H1 (cell line): ENCODE measurements at regions not wholly inside any gene's neighbourhood (a gene's known extent, or its start where the extent isn't known, plus 50 kb on each side); places are given as distances from the start of the nearest gene placed in this dataset.

ENCODE experiments used
- CTCF ChIA-PET: fragments of 300-600 bp; sonication (Branson Sonifier 250); formaldehyde crosslinking; loops from one replicate; lab custom pipeline; 2021; ENCODE audit not compliant: partially characterized antibody; lab: Charles Lee
- POLR2A ChIA-PET: fragments of 300-600 bp; sonication (Branson Sonifier 250); formaldehyde crosslinking; loops from one replicate; lab custom pipeline; 2021; ENCODE audit warnings: inconsistent platforms; ENCODE audit not compliant: partially characterized antibody; lab: Charles Lee
- DNase-seq, 2 experiments: peaks; one replicate each; pipeline versions ENCODE4 v3.0.0 to v3.0.0-alpha.2; 2010 to 2022; ENCODE audit warnings: low spot score in 2 of 2, low read depth in 1 of 2, mixed read lengths in 1 of 2
- FAIRE-seq: peaks from 2 replicates; lab custom pipeline; 2011; peaks lifted over from hg19 to GRCh38; lab: Jason Lieb, UNC
- H2AFZ ChIP-seq: 2 replicates; pipeline ENCODE4 v1.8.1; 2012; ENCODE audit warnings: low read length, inconsistent platforms
- H2AK5ac ChIP-seq: 2 replicates; pipeline ENCODE4 v1.6.1; 2013; ENCODE audit warnings: low read depth, low read length
- H2BK120ac ChIP-seq: replicated peaks from 2 replicates; pipeline ENCODE3; 2013; ENCODE audit warnings: low read depth, low read length, inconsistent platforms
- H2BK12ac ChIP-seq: 2 replicates; pipeline ENCODE4 v1.6.1; 2013; ENCODE audit warnings: low read depth, low read length
- H2BK15ac ChIP-seq: 2 replicates; pipeline ENCODE4 v1.6.1; 2013; ENCODE audit warnings: low read length
- H2BK20ac ChIP-seq: 2 replicates; pipeline ENCODE4 v1.6.1; 2013; ENCODE audit warnings: low read length
- H2BK5ac ChIP-seq: 2 replicates; pipeline ENCODE4 v1.6.1; 2013; ENCODE audit warnings: low read depth, low read length
- H3K14ac ChIP-seq: 2 replicates; pipeline ENCODE4 v1.6.1; 2013; ENCODE audit warnings: inconsistent platforms; ENCODE audit not compliant: insufficient read length
- H3K18ac ChIP-seq: 2 replicates; pipeline ENCODE4 v1.6.1; 2013; ENCODE audit warnings: low read length; ENCODE audit errors: extremely low read depth
- H3K23ac ChIP-seq: 2 replicates; pipeline ENCODE4 v1.6.1; 2013; ENCODE audit warnings: inconsistent platforms; ENCODE audit not compliant: insufficient read length
- H3K23me2 ChIP-seq: 2 replicates; pipeline ENCODE4 v1.6.1; 2013; ENCODE audit warnings: low read depth, low read length
- H3K27ac ChIP-seq: 2 replicates; pipeline ENCODE4 v1.6.1; 2011; ENCODE audit warnings: low read depth, low read length, inconsistent platforms
- H3K27me3 ChIP-seq, 4 experiments: replicated peaks in 1 of 4; 1 replicate in 1 of 4; 2 replicates in 3 of 4; pipeline versions ENCODE4 v1.6.1 to v1.8.1; 2011 to 2013; ENCODE audit warnings: low read length in 3 of 4, mild to moderate bottlenecking in 3 of 4, inconsistent platforms in 2 of 4, mixed read lengths in 2 of 4, moderate library complexity in 1 of 4; ENCODE audit not compliant: control insufficient read depth in 3 of 4, insufficient read depth in 3 of 4; ENCODE audit errors: extremely low read depth in 1 of 4
- H3K36me3 ChIP-seq, 4 experiments: 2 replicates each; pipeline versions ENCODE4 v1.6.1 to v1.8.1; 2011 to 2013; ENCODE audit warnings: mild to moderate bottlenecking in 4 of 4, low read length in 3 of 4, moderate library complexity in 2 of 4, control low read depth in 1 of 4, inconsistent platforms in 1 of 4; ENCODE audit not compliant: insufficient read depth in 4 of 4, control insufficient read depth in 2 of 4
- H3K4ac ChIP-seq: replicated peaks from 2 replicates; pipeline ENCODE3; 2013; ENCODE audit warnings: low read length, low read depth, mixed read lengths, inconsistent platforms; ENCODE audit not compliant: insufficient read length
- H3K4me1 ChIP-seq, 4 experiments: replicated peaks in 1 of 4; 1 replicate in 1 of 4; 2 replicates in 3 of 4; pipeline versions ENCODE4 v1.6.1 to v1.8.1; 2011 to 2013; ENCODE audit warnings: low read length in 3 of 4, inconsistent platforms in 2 of 4, mixed read lengths in 1 of 4; ENCODE audit not compliant: insufficient read depth in 4 of 4, control insufficient read depth in 3 of 4
- H3K4me2 ChIP-seq, 2 experiments: 2 replicates each; pipeline versions ENCODE4 v1.6.1 to v1.8.1; 2011 to 2013; ENCODE audit warnings: low read depth in 2 of 2, low read length in 2 of 2, control low read depth in 1 of 2, inconsistent platforms in 1 of 2, mild to moderate bottlenecking in 1 of 2; ENCODE audit not compliant: insufficient read depth in 1 of 2
- H3K4me3 ChIP-seq, 4 experiments: fragments of 200-600, 300-600 bp in 1 of 4; sonication (generic), shearing (Covaris generic), sonication (Bioruptor Twin) in 1 of 4; 2 replicates each; pipeline versions ENCODE4 v1.5.1 to v1.8.1; 2011 to 2016; ENCODE audit warnings: low read length in 4 of 4, low read depth in 3 of 4, control low read depth in 2 of 4, inconsistent platforms in 2 of 4, mild to moderate bottlenecking in 2 of 4, mixed read lengths in 1 of 4, moderate library complexity in 1 of 4; ENCODE audit not compliant: insufficient read depth in 2 of 4; ENCODE audit errors: extremely low read depth in 1 of 4
- H3K56ac ChIP-seq: replicated peaks from 2 replicates; pipeline ENCODE3; 2013; ENCODE audit warnings: low read depth, mild to moderate bottlenecking, mixed read lengths, low read length, inconsistent platforms; ENCODE audit not compliant: insufficient read length
- H3K79me1 ChIP-seq: 2 replicates; pipeline ENCODE4 v1.6.1; 2013; ENCODE audit warnings: low read depth, low read length, control low read depth
- H3K79me2 ChIP-seq, 2 experiments: 2 replicates each; pipeline versions ENCODE4 v1.6.1 to v1.8.1; 2012 to 2013; ENCODE audit warnings: low read length in 2 of 2, mild to moderate bottlenecking in 2 of 2, inconsistent platforms in 1 of 2; ENCODE audit not compliant: insufficient read depth in 2 of 2, control insufficient read depth in 1 of 2
- H3K9ac ChIP-seq, 4 experiments: replicated peaks in 1 of 4; 1 replicate in 1 of 4; 2 replicates in 3 of 4; pipeline versions ENCODE4 v1.6.1 to v1.8.1; 2011 to 2013; ENCODE audit warnings: low read depth in 3 of 4, low read length in 3 of 4, control low read depth in 2 of 4, mild to moderate bottlenecking in 2 of 4, moderate library complexity in 2 of 4, inconsistent platforms in 1 of 4; ENCODE audit errors: extremely low read depth in 1 of 4
- H3K9me3 ChIP-seq, 2 experiments: 2 replicates each; pipeline versions ENCODE4 v1.6.1 to v1.8.1; 2012 to 2013; ENCODE audit warnings: mild to moderate bottlenecking in 2 of 2, moderate library complexity in 2 of 2, control low read depth in 1 of 2, inconsistent platforms in 1 of 2, low read depth in 1 of 2, low read length in 1 of 2, mixed read lengths in 1 of 2; ENCODE audit not compliant: insufficient read depth in 2 of 2
- H4K20me1 ChIP-seq, 2 experiments: replicated peaks in 1 of 2; 2 replicates each; pipeline versions ENCODE3 to v1.8.1; 2011 to 2013; ENCODE audit warnings: inconsistent platforms in 2 of 2, low read length in 2 of 2, mild to moderate bottlenecking in 1 of 2; ENCODE audit not compliant: insufficient read depth in 2 of 2, control insufficient read depth in 1 of 2
- H4K5ac ChIP-seq: 2 replicates; pipeline ENCODE4 v1.6.1; 2013; ENCODE audit warnings: low read length, low read depth, mixed read lengths, inconsistent platforms; ENCODE audit not compliant: insufficient read length
- H4K8ac ChIP-seq: 2 replicates; pipeline ENCODE4 v1.8.0; 2013; ENCODE audit warnings: mild to moderate bottlenecking, moderate library complexity, low read length, inconsistent platforms; ENCODE audit not compliant: insufficient read depth; ENCODE audit errors: extremely low read depth
- H4K91ac ChIP-seq: replicated peaks from 2 replicates; pipeline ENCODE3; 2013; ENCODE audit warnings: low read length, mixed read lengths, inconsistent platforms; ENCODE audit not compliant: insufficient read length
- CBX5 ChIP-seq: fragments of 300-800, 300-1000 bp; sonication (generic); IDR thresholded peaks from 2 replicates; pipeline ENCODE4 v1.7.1; 2016; ENCODE audit warnings: antibody characterized with exemption, low read length, low read depth
- WGBS, 2 experiments: shearing (Covaris generic) in 1 of 2; methylation state at CpG; one replicate each; pipeline versions ENCODE4 v1.1.6 to v1.1.7; 2013 to 2015; ENCODE audit warnings: low lambda C conversion rate in 2 of 2, mixed read lengths in 2 of 2, inconsistent platforms in 1 of 2, low coverage in 1 of 2, missing lambda C conversion rate in 1 of 2; ENCODE audit not compliant: insufficient replicate concordance in 2 of 2, insufficient coverage in 1 of 2, insufficient read length in 1 of 2; ENCODE audit errors: extremely low coverage in 1 of 2, missing lambda C conversion rate in 1 of 2; 5-methylcytosine and 5-hydroxymethylcytosine counted together

GRCh38 chr2:129763966-129764365, 215.5 kb upstream of the RAB6C start:
- no peak for TF ChIP-seq CBX5
- H3K4me1 ChIP-seq = peaks cover 0 to 8% (median 3%) of the 10 kb centered on the region in 4 experiments; a peak in 4 of 7 replicates
- H3K4me2 ChIP-seq = no peak overlapping the region
- no peak overlapping the region for H3K9ac ChIP-seq
- H3K79me1 ChIP-seq = no peaks in the 10 kb centered on the region
- H3K23me2 ChIP-seq = peaks cover 8% of the 10 kb centered on the region
- no peak overlapping the region for H2BK20ac ChIP-seq
- FAIRE-seq = no peak
- DNase-seq = no peak
- no peak overlapping the region for H4K8ac ChIP-seq
- no peak overlapping the region for H4K91ac ChIP-seq
- H4K20me1 ChIP-seq = peaks cover 0 to 7% of the 10 kb centered on the region in 2 experiments
- H3K27me3 ChIP-seq = no peaks in the 10 kb centered on the region
- no peaks in the 10 kb centered on the region for H3K36me3 ChIP-seq
- H3K56ac ChIP-seq = no peak overlapping the region
- 92% methylated on average over 5 of the region's 5 CpGs; no CpG with 5 or more reads in 1 of the 2 experiments for WGBS, 2 experiments
- H2BK120ac ChIP-seq = no peak overlapping the region
- H3K4ac ChIP-seq = no peak overlapping the region
- no peak overlapping the region for H3K18ac ChIP-seq
- H2BK15ac ChIP-seq = no peak overlapping the region
- H3K14ac ChIP-seq = no peak overlapping the region
- CTCF ChIA-PET = interaction anchor here (0.6 to 1.7 kb wide), 7 partner anchors 10 to 159 kb away, joined by 3 to 6 read pairs (median 3); no protein-coding TSS in a partner anchor
- POLR2A ChIA-PET = interaction anchor here (0.9 kb wide), 1 partner anchor 11 kb away, joined by 3 read pairs; no protein-coding TSS in a partner anchor
- H3K9me3 ChIP-seq = no peaks in the 10 kb centered on the region
- no peak overlapping the region for H4K5ac ChIP-seq
- no peak overlapping the region for H2BK12ac ChIP-seq
- H3K27ac ChIP-seq = no peak overlapping the region
- H3K4me3 ChIP-seq = no peak overlapping the region
- H2AK5ac ChIP-seq = no peak overlapping the region
- H2AFZ ChIP-seq = no peak overlapping the region
- no peak overlapping the region for H3K23ac ChIP-seq
- H3K79me2 ChIP-seq = no peaks in the 10 kb centered on the region
- no peak overlapping the region for H2BK5ac ChIP-seq
